Panc1 (cell line): ENCODE measurements at regions not wholly inside any gene's neighbourhood (a gene's known extent, or its start where the extent isn't known, plus 50 kb on each side); places are given as distances from the start of the nearest gene placed in this dataset.

Experiments used
- ATAC-seq: fragments of 200-7000 bp; cut with Tn5 transposase; 2 replicates; pipeline ENCODE4 v1.9.1; 2020; ENCODE audit warnings: mild to moderate bottlenecking, moderate library complexity
- BruUV-seq: library from RNA; stranded (reverse); fragments of 400-500 nt; replicated peaks from 2 replicates; lab custom pipeline; 2021; lab: Mats Ljungman, UMichigan
- CTCF ChIA-PET: fragments of 300-600 bp; sonication (Branson Sonifier 250); formaldehyde crosslinking; loops from one replicate; lab custom pipeline; 2022; ENCODE audit warnings: antibody characterized with exemption; lab: Charles Lee
- POLR2A ChIA-PET: fragments of 300-600 bp; sonication (Branson Sonifier 250); formaldehyde crosslinking; loops from one replicate; lab custom pipeline; 2022; ENCODE audit warnings: antibody characterized with exemption; lab: Charles Lee
- DNase-seq: peaks from one replicate; pipeline ENCODE4 v3.0.0-alpha.2; 2010; ENCODE audit warnings: low read depth, low spot score
- H3K27ac ChIP-seq: 2 replicates; pipeline ENCODE4 v1.5.1; 2011; ENCODE audit warnings: mild to moderate bottlenecking, low read length, inconsistent platforms
- H3K27me3 ChIP-seq: fragments of 200-500 bp; sonication (Bioruptor generic); 2 replicates; pipeline ENCODE4 v1.6.0; 2014; ENCODE audit warnings: low read length, inconsistent platforms; ENCODE audit not compliant: control insufficient read depth, insufficient read depth
- H3K36me3 ChIP-seq: fragments of 200-500 bp; sonication (Bioruptor generic); 2 replicates; pipeline ENCODE4 v1.5.1; 2014; ENCODE audit warnings: inconsistent platforms, mild to moderate bottlenecking, low read length, moderate library complexity; ENCODE audit not compliant: control insufficient read depth, insufficient read depth
- H3K4me1 ChIP-seq: 2 replicates; pipeline ENCODE4 v1.5.1; 2011; ENCODE audit warnings: inconsistent platforms, mild to moderate bottlenecking, low read length, moderate library complexity; ENCODE audit not compliant: control insufficient read depth, insufficient read depth
- H3K4me3 ChIP-seq, 2 experiments: 2 replicates each; pipeline ENCODE4 v1.5.1; 2011 to 2012; ENCODE audit warnings: low read depth in 2 of 2, low read length in 2 of 2, mild to moderate bottlenecking in 2 of 2, inconsistent platforms in 1 of 2, moderate library complexity in 1 of 2
- H3K9me3 ChIP-seq: fragments of 200-500 bp; sonication (Bioruptor generic); 2 replicates; pipeline ENCODE4 v1.5.1; 2014; ENCODE audit warnings: low read depth, mild to moderate bottlenecking, inconsistent platforms, low read length, moderate library complexity; ENCODE audit not compliant: control insufficient read depth, insufficient read depth
- CTCF ChIP-seq: fragments of 450-650 bp; IDR thresholded peaks from 2 replicates; pipeline ENCODE4 v1.5.1; 2017; ENCODE audit warnings: mild to moderate bottlenecking
- POLR2AphosphoS5 ChIP-seq: IDR thresholded peaks from 2 replicates; pipeline ENCODE4 v1.6.1; 2012; ENCODE audit warnings: mild to moderate bottlenecking, low read depth, low read length, moderate library complexity
- REST ChIP-seq, 2 experiments: IDR thresholded peaks; 2 replicates each; pipeline ENCODE4 v1.6.1; 2011 to 2012; ENCODE audit warnings: low read depth in 2 of 2, control low read depth in 1 of 2, low read length in 1 of 2, mild to moderate bottlenecking in 1 of 2, moderate library complexity in 1 of 2; ENCODE audit not compliant: insufficient read depth in 1 of 2
- SIN3A ChIP-seq: IDR thresholded peaks from 2 replicates; pipeline ENCODE4 v1.6.1; 2012; ENCODE audit warnings: low read depth, mild to moderate bottlenecking, low read length, moderate library complexity, borderline replicate concordance; ENCODE audit not compliant: insufficient read depth
- TCF7L2 ChIP-seq: IDR thresholded peaks from 2 replicates; pipeline ENCODE4 v1.6.1; 2011; ENCODE audit warnings: mild to moderate bottlenecking, low read depth, low read length, inconsistent platforms
- in situ Hi-C: cut with HindIII; loops from 2 replicates; pipeline ENCODE4 v1.10.0; 2016; ENCODE audit warnings: low sequenced_read_pairs, low pct_unique_long_range_greater_than_20kb
- intact Hi-C: fragments of 100-400 bp; cut with micrococcal nuclease; formaldehyde crosslinking; loops from one replicate; pipeline ENCODE4 v1.10.0; 2022; ENCODE audit not compliant: unreplicated experiment

DNA sequence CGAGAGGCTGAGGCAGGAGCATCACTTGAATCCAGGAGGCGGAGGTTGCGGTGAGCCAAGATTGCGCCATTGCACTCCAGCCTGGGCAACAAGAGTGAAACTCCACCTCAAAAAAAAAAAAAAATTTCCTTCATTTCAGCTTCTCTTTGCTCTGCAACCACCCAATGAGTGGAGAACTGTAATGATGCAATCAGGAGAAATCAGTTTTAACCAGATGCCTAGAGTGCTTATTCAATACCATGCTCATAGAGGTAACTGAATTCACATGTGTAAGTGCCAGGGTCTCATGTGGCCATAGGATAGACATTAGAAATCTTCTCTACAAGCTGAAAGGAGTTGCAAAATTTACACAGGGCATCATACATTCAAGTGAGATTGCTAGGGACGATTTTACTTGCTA is 70.6 kb downstream of the HMHB1 start:
- H3K9me3 ChIP-seq: no peaks in the 10 kb centered on the region
- no peaks in the 10 kb centered on the region for H3K36me3 ChIP-seq
- TF ChIP-seq POLR2AphosphoS5: no peak
- CTCF ChIA-PET: no interaction called here
- ATAC-seq (no peak), DNase-seq (no peak)
- no peaks in the 10 kb centered on the region for H3K27me3 ChIP-seq
- POLR2A ChIA-PET: no interaction called here
- no peak overlapping the region for H3K4me3 ChIP-seq
- intact Hi-C loops: no loop called here
- H3K4me1 ChIP-seq: no peaks in the 10 kb centered on the region
- BruUV-seq: no TSS peak
- in situ Hi-C loops: no loop called here
- no peak overlapping the region for H3K27ac ChIP-seq

- CTCF ChIA-PET: no interaction called here
Measured at GRCh38 chr5:143886096-143886495, 74.1 kb downstream of the HMHB1 start.

More at GRCh38 chr5:143886096-143886495, 74.1 kb downstream of the HMHB1 start:
- BruUV-seq: no TSS peak
- TF ChIP-seq TCF7L2 (no peak), CTCF (no peak), SIN3A (no peak), REST (IDR thresholded peaks at IDR 0.05; ENCODE audit: insufficient read depth in 1 of 2, low read depth in 2 of 2, low read length in 1 of 2) (no peak), POLR2AphosphoS5 (no peak)
- in situ Hi-C loops (no loop called here), intact Hi-C loops (no loop called here)
- H3K27ac ChIP-seq: no peak overlapping the region
- no peak overlapping the region for H3K4me3 ChIP-seq
- H3K36me3 ChIP-seq: no peaks in the 10 kb centered on the region
- ATAC-seq (no peak), DNase-seq (no peak)
- POLR2A ChIA-PET: no interaction called here
- H3K9me3 ChIP-seq: no peaks in the 10 kb centered on the region
- no peaks in the 10 kb centered on the region for H3K27me3 ChIP-seq
- no peaks in the 10 kb centered on the region for H3K4me1 ChIP-seq
